ENCODE measurements at regions not wholly inside any gene's neighbourhood (a gene's known extent, or its start where the extent isn't known, plus 50 kb on each side); places are given as distances from the start of the nearest gene placed in this dataset.

DNA sequence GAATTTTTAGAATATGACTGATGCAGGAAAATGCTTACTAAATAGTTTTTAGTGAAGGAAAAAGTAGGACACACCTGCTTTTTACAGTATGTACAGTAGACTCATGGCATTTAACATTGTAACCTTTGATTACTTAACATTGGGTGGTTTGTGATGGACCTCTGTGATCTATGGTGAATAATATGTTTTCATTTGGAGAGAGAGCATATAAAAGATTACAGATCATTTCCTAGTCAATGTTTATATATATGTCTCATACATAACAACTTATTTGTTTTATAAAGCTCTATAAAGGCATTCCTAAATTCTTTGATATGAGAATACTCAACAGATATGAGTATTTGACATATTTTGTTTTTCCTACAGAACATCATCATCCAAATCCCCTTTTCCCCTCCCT is 129.3 kb upstream of the PDE7B start:
- Histone ChIP-seq H3K9me3 (ENCODE audit: control insufficient read depth, insufficient read depth, low read depth, low read length) (no peaks in the 10 kb centered on the region), H3K36me3 (ENCODE audit: control insufficient read depth in 2 of 2, insufficient read depth in 1 of 2, low read length in 2 of 2) (no peaks in the 10 kb centered on the region), H3K4me1 (ENCODE audit: control insufficient read depth, insufficient read depth, low read length) (no peaks in the 10 kb centered on the region), H3K4me3 (ENCODE audit: low read depth, low read length) (no peak overlapping the region), H3K27ac (ENCODE audit: extremely low read depth, low read depth, low read length) (no peak overlapping the region)
- TF ChIP-seq ZNF335 (tag by site-specific recombination; conservative IDR thresholded peaks at IDR 0.05) (no peak), ZNF26 (tag by site-specific recombination; IDR thresholded peaks at IDR 0.05) (no peak)
- POLR2A ChIA-PET: no interaction called here
- CTCF ChIA-PET: no interaction called here

DNA sequence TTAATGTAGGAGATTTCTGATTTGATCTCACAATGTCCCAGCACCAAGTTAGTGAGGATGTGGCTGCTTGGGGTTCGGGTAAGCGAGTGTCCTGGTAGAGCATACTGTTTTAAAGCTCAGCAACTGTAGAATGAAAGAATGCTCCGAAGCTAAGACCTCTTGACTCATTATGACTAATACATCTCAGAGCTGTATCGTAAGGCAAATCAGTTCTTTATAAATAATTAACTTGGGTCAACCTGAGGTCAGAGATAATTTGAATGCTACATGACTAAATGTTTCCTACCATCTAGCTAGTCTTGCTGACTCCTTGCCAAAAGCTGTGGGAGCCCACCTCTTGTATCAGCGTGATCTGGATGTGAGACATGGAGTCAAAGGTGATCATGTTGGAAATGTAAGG is 128.8 kb upstream of the PDE7B start:
- Histone ChIP-seq H3K4me1 (ENCODE audit: control insufficient read depth, insufficient read depth, low read length) (no peaks in the 10 kb centered on the region), H3K27ac (ENCODE audit: extremely low read depth, low read depth, low read length) (no peak overlapping the region), H3K4me3 (ENCODE audit: low read depth, low read length) (no peak overlapping the region), H3K9me3 (ENCODE audit: control insufficient read depth, insufficient read depth, low read depth, low read length) (no peaks in the 10 kb centered on the region), H3K36me3 (ENCODE audit: control insufficient read depth in 2 of 2, insufficient read depth in 1 of 2, low read length in 2 of 2) (no peaks in the 10 kb centered on the region)
- TF ChIP-seq HOXC10 (CRISPR knock-in tag; IDR thresholded peaks at IDR 0.05) (no peak), ZNF777 (tag by site-specific recombination; IDR thresholded peaks at IDR 0.05; ENCODE audit: borderline replicate concordance) (no peak), ZNF768 (tag by site-specific recombination; IDR thresholded peaks at IDR 0.05) (no peak), ZNF19 (tag by site-specific recombination; IDR thresholded peaks at IDR 0.05; ENCODE audit: low read depth) (no peak), ZNF24 (tag by site-specific recombination; IDR thresholded peaks at IDR 0.05) (no peak), ZBTB1 (tag by site-specific recombination; IDR thresholded peaks at IDR 0.05) (no peak), ZNF645 (tag by site-specific recombination; IDR thresholded peaks at IDR 0.05) (no peak)
- TF ChIP-seq, protein P1, sequence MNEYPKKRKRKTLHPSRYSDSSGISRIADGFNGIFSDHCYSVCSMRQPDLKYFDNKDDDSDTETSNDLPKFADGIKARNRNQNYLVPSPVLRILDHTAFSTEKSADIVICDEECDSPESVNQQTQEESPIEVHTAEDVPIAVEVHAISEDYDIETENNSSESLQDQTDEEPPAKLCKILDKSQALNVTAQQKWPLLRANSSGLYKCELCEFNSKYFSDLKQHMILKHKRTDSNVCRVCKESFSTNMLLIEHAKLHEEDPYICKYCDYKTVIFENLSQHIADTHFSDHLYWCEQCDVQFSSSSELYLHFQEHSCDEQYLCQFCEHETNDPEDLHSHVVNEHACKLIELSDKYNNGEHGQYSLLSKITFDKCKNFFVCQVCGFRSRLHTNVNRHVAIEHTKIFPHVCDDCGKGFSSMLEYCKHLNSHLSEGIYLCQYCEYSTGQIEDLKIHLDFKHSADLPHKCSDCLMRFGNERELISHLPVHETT (tag by site-specific recombination; IDR thresholded peaks at IDR 0.05): no peak
- ChIA-PET CTCF (interaction anchor here (0.6 kb wide), 1 partner anchor 187 kb away, joined by 5 read pairs; no protein-coding TSS in a partner anchor), POLR2A (no interaction called here)

DNA sequence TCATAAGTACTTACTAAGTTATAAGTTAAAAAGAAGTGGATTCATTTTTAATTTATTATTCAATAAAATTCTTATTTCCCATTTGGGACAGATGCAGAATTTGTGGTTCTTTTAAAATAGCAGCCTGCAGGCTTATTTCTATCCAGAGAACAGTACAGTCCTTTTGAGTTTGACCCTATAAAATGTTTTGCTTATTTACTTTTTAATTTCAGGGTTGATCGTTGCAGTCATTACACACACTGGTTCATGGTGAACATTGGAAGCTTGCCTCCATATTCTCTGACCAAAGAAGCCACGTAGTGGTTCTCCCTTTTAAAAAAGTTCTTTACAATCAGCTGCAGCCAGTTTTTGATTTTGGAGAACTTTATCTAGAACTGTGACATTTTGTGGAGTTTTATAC is 122.9 kb upstream of the PDE7B start:
- H3K36me3 ChIP-seq (ENCODE audit: control insufficient read depth in 2 of 2, insufficient read depth in 1 of 2, low read length in 2 of 2): no peaks in the 10 kb centered on the region
- ChIA-PET CTCF (interaction anchor here (1.1 kb wide), 1 partner anchor 15 kb away, joined by 4 read pairs; no protein-coding TSS in a partner anchor), POLR2A (no interaction called here)
- no peak overlapping the region for H3K4me3 ChIP-seq (ENCODE audit: low read depth, low read length)
- H3K9me3 ChIP-seq (ENCODE audit: control insufficient read depth, insufficient read depth, low read depth, low read length): no peaks in the 10 kb centered on the region
- no peaks in the 10 kb centered on the region for H3K4me1 ChIP-seq (ENCODE audit: control insufficient read depth, insufficient read depth, low read length)
- no peak overlapping the region for H3K27ac ChIP-seq (ENCODE audit: extremely low read depth, low read depth, low read length)
- TF ChIP-seq, protein P2, sequence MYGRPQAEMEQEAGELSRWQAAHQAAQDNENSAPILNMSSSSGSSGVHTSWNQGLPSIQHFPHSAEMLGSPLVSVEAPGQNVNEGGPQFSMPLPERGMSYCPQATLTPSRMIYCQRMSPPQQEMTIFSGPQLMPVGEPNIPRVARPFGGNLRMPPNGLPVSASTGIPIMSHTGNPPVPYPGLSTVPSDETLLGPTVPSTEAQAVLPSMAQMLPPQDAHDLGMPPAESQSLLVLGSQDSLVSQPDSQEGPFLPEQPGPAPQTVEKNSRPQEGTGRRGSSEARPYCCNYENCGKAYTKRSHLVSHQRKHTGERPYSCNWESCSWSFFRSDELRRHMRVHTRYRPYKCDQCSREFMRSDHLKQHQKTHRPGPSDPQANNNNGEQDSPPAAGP (tag by site-specific recombination; IDR thresholded peaks at IDR 0.05): no peak
- TF ChIP-seq MZF1 (tag by site-specific recombination; IDR thresholded peaks at IDR 0.05; ENCODE audit: borderline replicate concordance) (no peak), SCRT1 (tag by site-specific recombination; IDR thresholded peaks at IDR 0.05; ENCODE audit: borderline replicate concordance) (no peak), ZNF610 (tag by site-specific recombination; IDR thresholded peaks at IDR 0.05; ENCODE audit: borderline replicate concordance) (no peak), ZBTB17 (tag by site-specific recombination; IDR thresholded peaks at IDR 0.05) (no peak), ZNF707 (tag by site-specific recombination; IDR thresholded peaks at IDR 0.05) (no peak), ZNF596 (tag by site-specific recombination; IDR thresholded peaks at IDR 0.05) (no peak), ZNF530 (tag by site-specific recombination; IDR thresholded peaks at IDR 0.05; ENCODE audit: low read depth) (no peak), ZNF121 (tag by site-specific recombination; IDR thresholded peaks at IDR 0.05) (no peak), ZNF362 (tag by site-specific recombination; IDR thresholded peaks at IDR 0.05) (no peak), SP3 (tag by site-specific recombination; IDR thresholded peaks at IDR 0.05) (no peak)
- TF ChIP-seq, protein P3, sequence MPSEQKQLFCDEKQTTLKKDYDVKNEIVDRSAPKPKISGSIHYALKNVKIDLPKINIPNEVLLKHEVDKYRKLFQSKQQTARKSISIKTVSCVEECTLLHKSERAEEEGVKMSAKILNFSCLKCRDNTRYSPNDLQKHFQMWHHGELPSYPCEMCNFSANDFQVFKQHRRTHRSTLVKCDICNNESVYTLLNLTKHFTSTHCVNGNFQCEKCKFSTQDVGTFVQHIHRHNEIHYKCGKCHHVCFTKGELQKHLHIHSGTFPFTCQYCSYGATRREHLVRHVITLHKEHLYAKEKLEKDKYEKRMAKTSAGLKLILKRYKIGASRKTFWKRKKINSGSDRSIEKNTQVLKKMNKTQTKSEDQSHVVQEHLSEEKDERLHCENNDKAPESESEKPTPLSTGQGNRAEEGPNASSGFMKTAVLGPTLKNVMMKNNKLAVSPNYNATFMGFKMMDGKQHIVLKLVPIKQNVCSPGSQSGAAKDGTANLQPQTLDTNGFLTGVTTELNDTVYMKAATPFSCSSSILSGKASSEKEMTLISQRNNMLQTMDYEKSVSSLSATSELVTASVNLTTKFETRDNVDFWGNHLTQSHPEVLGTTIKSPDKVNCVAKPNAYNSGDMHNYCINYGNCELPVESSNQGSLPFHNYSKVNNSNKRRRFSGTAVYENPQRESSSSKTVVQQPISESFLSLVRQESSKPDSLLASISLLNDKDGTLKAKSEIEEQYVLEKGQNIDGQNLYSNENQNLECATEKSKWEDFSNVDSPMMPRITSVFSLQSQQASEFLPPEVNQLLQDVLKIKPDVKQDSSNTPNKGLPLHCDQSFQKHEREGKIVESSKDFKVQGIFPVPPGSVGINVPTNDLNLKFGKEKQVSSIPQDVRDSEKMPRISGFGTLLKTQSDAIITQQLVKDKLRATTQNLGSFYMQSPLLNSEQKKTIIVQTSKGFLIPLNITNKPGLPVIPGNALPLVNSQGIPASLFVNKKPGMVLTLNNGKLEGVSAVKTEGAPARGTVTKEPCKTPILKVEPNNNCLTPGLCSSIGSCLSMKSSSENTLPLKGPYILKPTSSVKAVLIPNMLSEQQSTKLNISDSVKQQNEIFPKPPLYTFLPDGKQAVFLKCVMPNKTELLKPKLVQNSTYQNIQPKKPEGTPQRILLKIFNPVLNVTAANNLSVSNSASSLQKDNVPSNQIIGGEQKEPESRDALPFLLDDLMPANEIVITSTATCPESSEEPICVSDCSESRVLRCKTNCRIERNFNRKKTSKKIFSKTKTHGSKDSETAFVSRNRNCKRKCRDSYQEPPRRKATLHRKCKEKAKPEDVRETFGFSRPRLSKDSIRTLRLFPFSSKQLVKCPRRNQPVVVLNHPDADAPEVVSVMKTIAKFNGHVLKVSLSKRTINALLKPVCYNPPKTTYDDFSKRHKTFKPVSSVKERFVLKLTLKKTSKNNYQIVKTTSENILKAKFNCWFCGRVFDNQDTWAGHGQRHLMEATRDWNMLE (tag by site-specific recombination; conservative IDR thresholded peaks at IDR 0.05; ENCODE audit: low read depth): no peak

Measured in HEK293 (cell line).